GM04504 (cell line): ENCODE measurements at regions not wholly inside any gene's neighbourhood (a gene's known extent, or its start where the extent isn't known, plus 50 kb on each side); places are given as distances from the start of the nearest gene placed in this dataset.
A peak's percentile ranks its signal among the peaks of the same experiment; 100 is the strongest.

ENCODE experiments used
- DNase-seq: peaks from one replicate; pipeline ENCODE4 v3.0.0-alpha.2; 2012; ENCODE audit warnings: low read depth

GRCh38 chr1:22245726-22246125, 102.8 kb upstream of the WNT4 start:
- DNase-seq = no peak

- DNase-seq = no peak
Observed at GRCh38 chr1:22246755-22247480, 104.0 kb upstream of the WNT4 start.

- no peak for DNase-seq
Observed at GRCh38 chr1:22247527-22248245, 104.8 kb upstream of the WNT4 start.

GRCh38 chr1:22248746-22249145, 105.8 kb upstream of the WNT4 start:
- DNase-seq = no peak

DNA sequence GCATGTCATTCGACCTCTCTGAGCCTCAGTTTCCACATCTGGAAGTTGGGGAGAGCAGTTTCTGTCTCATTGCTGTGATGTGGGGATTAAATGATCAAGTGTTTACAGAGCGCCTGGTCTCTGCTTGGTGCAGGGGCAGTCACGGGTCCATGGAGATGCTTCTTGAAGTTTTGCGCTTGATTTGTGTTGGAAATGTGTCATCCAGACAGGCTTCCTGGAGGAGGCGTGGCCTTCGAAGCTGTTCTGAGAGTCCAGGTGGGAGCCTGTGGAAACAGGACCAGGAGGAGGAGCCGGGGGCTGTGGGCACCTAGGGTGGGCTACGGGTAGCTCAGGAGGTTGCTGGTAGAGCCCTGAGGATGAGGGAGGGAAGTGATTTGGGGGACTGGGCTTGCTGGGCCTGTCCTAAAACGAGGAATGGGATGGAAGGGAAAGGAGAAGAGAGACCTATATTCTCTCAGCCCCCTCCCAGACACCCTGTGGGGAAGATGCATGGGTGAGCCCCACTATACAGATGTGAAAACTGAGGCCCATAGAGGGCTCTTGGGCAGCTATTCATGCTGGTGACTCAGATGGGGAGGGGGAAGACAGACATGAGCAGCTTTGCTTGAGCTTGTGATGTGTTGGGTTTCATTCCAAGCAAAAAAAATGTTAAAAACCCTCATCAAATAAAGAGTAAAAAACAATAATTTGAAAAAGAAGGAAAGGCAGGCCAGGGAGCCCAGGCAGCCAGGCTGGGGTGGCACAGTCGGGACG, 107.2 kb upstream of the WNT4 start:
- no peak for DNase-seq

GRCh38 chr1:22250724-22251123, 107.8 kb upstream of the WNT4 start:
- DNase-seq = no peak

DNA sequence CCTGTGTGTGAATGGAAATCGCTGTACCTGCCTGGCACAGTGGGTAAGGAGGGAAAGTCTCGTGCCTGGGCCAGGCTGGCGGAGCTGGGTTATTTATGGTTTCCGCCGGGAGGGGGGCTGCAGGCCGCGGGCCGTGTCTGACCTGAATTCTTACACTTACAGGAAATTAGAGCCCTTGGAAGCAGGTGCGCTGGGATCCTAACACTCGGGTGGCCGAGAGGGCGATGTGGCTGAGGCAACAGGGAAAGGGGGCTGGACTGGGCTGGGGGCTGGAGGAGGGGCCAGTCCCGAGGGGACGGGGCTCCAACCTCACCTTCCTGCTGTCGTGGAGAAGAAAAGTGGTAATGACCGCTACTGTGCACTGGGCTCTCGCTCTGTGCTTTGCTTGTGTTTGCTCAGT, 109.4 kb upstream of the WNT4 start:
- no peak for DNase-seq

DNA sequence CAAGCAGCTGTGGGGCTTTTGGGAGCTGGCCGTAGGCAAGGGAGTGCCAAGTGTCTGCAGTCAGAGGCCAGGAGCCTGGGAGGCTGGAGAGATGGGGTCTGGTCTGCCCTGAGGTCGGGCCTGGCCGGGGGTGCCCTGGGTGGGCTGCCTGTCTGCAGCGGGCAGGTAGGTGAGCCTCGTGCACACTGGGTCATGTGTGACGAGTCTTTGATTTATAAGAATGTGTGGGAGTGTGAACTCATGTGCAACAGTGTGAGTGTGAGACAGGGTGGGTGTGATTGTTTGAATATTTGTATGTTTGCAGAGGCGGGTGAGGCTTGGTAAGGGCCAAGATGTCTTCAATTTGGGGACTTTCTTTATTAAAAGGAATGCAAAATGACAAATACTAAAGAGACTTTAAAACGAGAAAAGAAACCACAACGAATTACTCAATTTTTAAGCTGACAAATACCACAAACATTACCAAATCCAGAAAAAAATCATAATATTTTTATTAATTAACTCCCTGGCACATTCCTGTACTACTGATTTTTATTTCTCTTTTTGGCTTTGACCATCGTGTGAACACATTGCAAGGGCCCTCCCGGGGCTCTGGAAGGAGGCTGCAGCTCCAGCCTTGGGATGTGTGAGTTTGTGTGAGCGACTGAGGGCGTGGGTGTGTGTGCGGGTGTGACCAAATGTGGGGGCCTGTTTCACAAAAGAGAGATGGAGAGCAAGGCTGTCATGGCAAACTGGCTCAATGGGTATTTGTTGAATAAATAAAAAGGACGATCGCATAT, 110.3 kb upstream of the WNT4 start:
- DNase-seq = peak; percentile 6

GRCh38 chr1:22254756-22255155, 111.9 kb upstream of the WNT4 start:
- no peak for DNase-seq

GRCh38 chr1:22255341-22256212, 112.7 kb upstream of the WNT4 start:
- DNase-seq = no peak

- DNase-seq = no peak
Observed at GRCh38 chr1:22256213-22256512, 113.3 kb upstream of the WNT4 start.

- no peak for DNase-seq
Observed at GRCh38 chr1:22257290-22258275, 114.7 kb upstream of the WNT4 start.

- no peak for DNase-seq
Observed at GRCh38 chr1:22258698-22259097, 115.8 kb upstream of the WNT4 start.

GRCh38 chr1:22259551-22260282, 116.8 kb upstream of the WNT4 start:
- DNase-seq = no peak

GRCh38 chr1:22260860-22261432, 118.0 kb upstream of the WNT4 start:
- DNase-seq = no peak

DNA sequence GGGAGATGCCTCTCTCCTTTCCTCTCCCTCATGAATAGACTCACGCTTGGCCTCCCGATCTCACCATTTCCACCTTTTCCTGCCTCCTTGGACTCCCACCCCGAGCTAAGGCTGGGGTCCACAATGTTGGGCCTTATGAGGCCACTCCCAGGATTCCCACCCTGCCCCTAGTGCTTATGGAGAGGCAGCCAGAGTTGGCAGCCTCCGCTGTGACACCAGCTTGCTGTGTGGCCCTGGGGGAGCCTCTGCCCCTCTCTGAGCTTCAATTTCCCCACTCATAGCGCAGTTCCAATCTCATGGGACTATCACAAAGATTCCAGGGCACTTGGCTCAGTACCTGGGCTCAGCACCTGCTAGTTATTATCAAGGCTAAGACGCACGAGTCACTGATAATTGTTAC, 118.7 kb upstream of the WNT4 start:
- DNase-seq = no peak

GRCh38 chr1:22262583-22262982, 119.7 kb upstream of the WNT4 start:
- DNase-seq = no peak

DNA sequence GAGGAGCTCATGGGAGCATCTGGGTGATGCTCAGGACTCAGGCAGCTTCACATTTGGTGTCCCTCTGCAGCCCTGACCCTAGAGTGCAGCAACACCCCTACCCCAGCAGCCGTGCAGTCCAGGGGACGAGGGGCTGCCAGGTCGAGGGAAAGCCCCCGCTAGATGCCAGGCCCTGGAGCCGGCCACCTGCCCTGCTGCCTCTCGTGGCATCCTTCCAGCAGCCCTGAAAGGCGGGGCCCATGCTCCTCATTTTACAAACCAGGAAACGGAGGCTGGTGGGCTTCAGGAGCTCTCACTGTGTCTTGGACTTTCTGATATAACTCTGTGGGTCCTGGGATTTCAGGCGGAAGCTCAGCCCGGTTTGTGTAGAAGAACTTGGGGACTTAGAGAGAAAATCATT, 120.5 kb upstream of the WNT4 start:
- DNase-seq = no peak
